Upper lobe of left lung (tissue), 6 donors: ENCODE measurements at regions not wholly inside any gene's neighbourhood (a gene's known extent, or its start where the extent isn't known, plus 50 kb on each side); places are given as distances from the start of the nearest gene placed in this dataset.

Source experiments
- ATAC-seq, 2 donors: fragments of 200-7000 bp; cut with Tn5 transposase; one replicate each; pipeline ENCODE4 v1.9.1; 2022; ENCODE audit warnings: mild to moderate bottlenecking in 2 of 2, moderate library complexity in 2 of 2; ENCODE audit not compliant: low FRiP score in 2 of 2
- DNase-seq, 2 donors: peaks; one replicate each; pipeline ENCODE4 v3.0.0-alpha.2; 2019 to 2020
- H3K27ac ChIP-seq, 4 donors: fragments of 200-600 bp; sonication (generic); one replicate each; pipeline ENCODE4 v1.5.1; 2016 to 2019
- H3K27me3 ChIP-seq, 4 donors: fragments of 200-600 bp; sonication (generic); one replicate each; pipeline ENCODE4 v1.5.1; 2017 to 2019
- H3K36me3 ChIP-seq, 4 donors: fragments of 200-600 bp; sonication (generic); one replicate each; pipeline ENCODE4 v1.5.1; 2016 to 2019
- H3K4me1 ChIP-seq, 4 donors: fragments of 200-600 bp; sonication (generic); one replicate each; pipeline ENCODE4 v1.5.1; 2018 to 2019
- H3K4me3 ChIP-seq, 4 donors: fragments of 200-600 bp; sonication (generic); one replicate each; pipeline ENCODE4 v1.5.1; 2017 to 2019; ENCODE audit warnings: mild to moderate bottlenecking in 2 of 4, moderate library complexity in 1 of 4
- H3K9me3 ChIP-seq, 4 donors: fragments of 200-600 bp; sonication (generic); one replicate each; pipeline ENCODE4 v1.5.1; 2018 to 2019
- EP300 ChIP-seq, 4 donors: sonication (generic); formaldehyde crosslinking; IDR thresholded peaks; one replicate each; pipeline ENCODE4 v1.5.1; 2017; ENCODE audit warnings: antibody characterized with exemption in 4 of 4, control low read depth in 2 of 4
- POLR2A ChIP-seq, 4 donors: fragments of 450-650 bp; IDR thresholded peaks; one replicate each; pipeline ENCODE4 v1.5.1; 2016 to 2017; ENCODE audit warnings: antibody characterized with exemption in 4 of 4, mild to moderate bottlenecking in 2 of 4
- POLR2AphosphoS5 ChIP-seq, 2 donors: sonication (generic); formaldehyde crosslinking; IDR thresholded peaks; one replicate each; pipeline ENCODE4 v1.5.1; 2017; ENCODE audit warnings: antibody characterized with exemption in 2 of 2
- WGBS, 2 donors: methylation state at CpG; one replicate each; pipeline ENCODE4 v1.1.5; 2017 to 2018; 5-methylcytosine and 5-hydroxymethylcytosine counted together
- TF ChIP-seq, protein P1 (sequence below), 6 experiments: fragments of 450-650 bp in 4 of 6; fragments of 200-600 bp in 2 of 6; sonication (generic) in 2 of 6; IDR thresholded peaks; one replicate each; pipeline ENCODE4 v1.5.1; 2016 to 2019; ENCODE audit warnings: antibody characterized with exemption in 6 of 6
- donor health status: DM: no; HTN: no; CAD: no; lungs with moderate emphysema.
- donor health status: DM: no; HTN: yes; CAD: no; lungs with severe emphysema.

DNA sequence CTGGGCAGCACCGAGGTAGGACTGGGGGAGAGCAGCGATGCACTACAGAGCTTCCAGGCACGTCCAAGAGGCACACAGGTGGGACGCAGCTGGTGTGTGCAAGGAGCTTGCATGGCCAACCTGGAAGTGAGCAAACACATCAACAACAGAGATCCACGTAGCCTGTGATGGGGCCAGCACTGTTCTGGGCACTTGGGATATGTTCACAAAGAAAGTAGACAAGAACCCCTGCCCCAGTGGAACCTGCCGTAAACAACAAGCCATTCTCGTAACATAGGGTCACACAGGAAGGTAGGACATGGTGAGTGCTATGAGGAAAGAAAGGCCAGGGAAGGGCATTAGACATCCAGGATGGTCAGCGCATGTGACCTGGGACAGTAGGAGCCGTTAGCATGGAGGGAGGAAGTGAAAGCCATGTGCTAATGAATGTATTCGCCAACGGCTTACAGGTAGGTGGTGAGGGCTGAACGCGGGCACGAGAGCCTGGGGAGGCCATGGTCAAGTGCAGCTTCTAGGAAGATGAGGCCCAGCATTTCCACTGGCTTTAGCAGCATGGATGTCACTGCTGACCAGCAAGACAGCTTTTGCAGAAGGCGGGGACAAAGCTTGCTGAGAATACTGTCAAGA lies 105.5 kb downstream of the TEX26 start:
- 88 to 89% methylated on average over 15 of the region's 15 CpGs for WGBS, 2 donors
- H3K36me3 ChIP-seq, result no peaks in the 10 kb centered on the region
- H3K27ac ChIP-seq, result no peak overlapping the region
- H3K27me3 ChIP-seq, result no peaks in the 10 kb centered on the region
- no peaks in the 10 kb centered on the region for H3K9me3 ChIP-seq
- ATAC-seq (no peak), DNase-seq (no peak)
- TF ChIP-seq POLR2AphosphoS5 (IDR thresholded peaks at IDR 0.05), result no peak
- TF ChIP-seq EP300 (IDR thresholded peaks at IDR 0.05), result no peak
- peaks cover 0 to 7% (median 0%) of the 10 kb centered on the region in 4 donors for H3K4me1 ChIP-seq
- H3K4me3 ChIP-seq, result no peak overlapping the region

GRCh38 chr13:31036731-31037695 lies 104.6 kb downstream of the TEX26 start:
- DNase-seq (no peak), ATAC-seq (no peak)
- no peak for TF ChIP-seq POLR2A (IDR thresholded peaks at IDR 0.05)
- TF ChIP-seq, protein P1, sequence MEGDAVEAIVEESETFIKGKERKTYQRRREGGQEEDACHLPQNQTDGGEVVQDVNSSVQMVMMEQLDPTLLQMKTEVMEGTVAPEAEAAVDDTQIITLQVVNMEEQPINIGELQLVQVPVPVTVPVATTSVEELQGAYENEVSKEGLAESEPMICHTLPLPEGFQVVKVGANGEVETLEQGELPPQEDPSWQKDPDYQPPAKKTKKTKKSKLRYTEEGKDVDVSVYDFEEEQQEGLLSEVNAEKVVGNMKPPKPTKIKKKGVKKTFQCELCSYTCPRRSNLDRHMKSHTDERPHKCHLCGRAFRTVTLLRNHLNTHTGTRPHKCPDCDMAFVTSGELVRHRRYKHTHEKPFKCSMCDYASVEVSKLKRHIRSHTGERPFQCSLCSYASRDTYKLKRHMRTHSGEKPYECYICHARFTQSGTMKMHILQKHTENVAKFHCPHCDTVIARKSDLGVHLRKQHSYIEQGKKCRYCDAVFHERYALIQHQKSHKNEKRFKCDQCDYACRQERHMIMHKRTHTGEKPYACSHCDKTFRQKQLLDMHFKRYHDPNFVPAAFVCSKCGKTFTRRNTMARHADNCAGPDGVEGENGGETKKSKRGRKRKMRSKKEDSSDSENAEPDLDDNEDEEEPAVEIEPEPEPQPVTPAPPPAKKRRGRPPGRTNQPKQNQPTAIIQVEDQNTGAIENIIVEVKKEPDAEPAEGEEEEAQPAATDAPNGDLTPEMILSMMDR (IDR thresholded peaks at IDR 0.05), result no peak
- no peak for TF ChIP-seq POLR2AphosphoS5 (IDR thresholded peaks at IDR 0.05)
- no peak for TF ChIP-seq EP300 (IDR thresholded peaks at IDR 0.05)
- H3K4me1 ChIP-seq, result peaks cover 0 to 7% (median 0%) of the 10 kb centered on the region in 4 donors
- H3K4me3 ChIP-seq, result no peak overlapping the region
- H3K27me3 ChIP-seq, result no peaks in the 10 kb centered on the region
- H3K9me3 ChIP-seq, result no peaks in the 10 kb centered on the region
- WGBS, 2 donors, result 76 to 79% methylated on average over 13 to 17 of the region's 17 CpGs
- no peaks in the 10 kb centered on the region for H3K36me3 ChIP-seq
- no peak overlapping the region for H3K27ac ChIP-seq

DNA sequence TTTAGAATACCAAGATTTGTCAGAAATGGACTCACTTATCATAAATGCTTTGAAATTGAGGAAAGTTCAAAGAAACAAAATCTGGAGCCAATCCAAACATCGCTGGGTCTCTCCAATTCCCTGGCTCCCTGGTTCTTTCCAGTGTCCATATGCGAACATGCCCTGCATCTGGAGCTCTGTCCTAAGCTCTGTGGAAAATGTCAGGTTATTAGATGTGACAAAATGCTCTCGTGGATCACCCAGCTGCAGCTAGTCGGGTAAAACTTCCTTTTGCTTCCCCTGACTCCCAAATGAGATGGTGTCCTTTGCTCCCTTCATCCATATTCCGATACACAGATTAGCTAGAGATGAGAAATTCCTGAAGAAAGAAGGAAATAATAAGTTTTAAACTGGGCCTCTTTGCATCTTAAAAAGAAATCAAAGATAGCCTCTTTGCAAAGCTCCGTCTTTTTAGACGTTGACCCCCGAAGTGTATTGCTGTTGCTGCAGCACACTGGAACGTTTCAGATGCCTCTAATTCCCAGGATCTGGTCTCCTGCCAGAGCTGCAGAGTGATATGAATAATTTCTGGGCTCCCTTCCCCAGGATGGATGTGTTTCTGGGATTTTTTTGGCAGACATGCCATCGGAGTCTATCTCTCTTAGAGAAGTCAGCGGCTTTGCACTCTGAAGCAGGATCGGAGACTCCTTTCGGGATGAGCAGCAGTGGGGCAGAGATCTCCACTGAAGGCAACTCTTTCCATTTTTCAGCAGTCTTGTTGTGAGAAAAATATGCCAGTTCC lies 102.9 kb downstream of the TEX26 start:
- WGBS, 2 donors, result 74 to 78% methylated on average over 13 of the region's 13 CpGs
- ATAC-seq (peak in 1 of 2 donors; percentile 68), DNase-seq (no peak)
- Histone ChIP-seq H3K36me3 (no peaks in the 10 kb centered on the region), H3K4me1 (peaks cover 0 to 7% (median 0%) of the 10 kb centered on the region in 4 donors), H3K4me3 (no peak overlapping the region), H3K27ac (no peak overlapping the region), H3K9me3 (no peaks in the 10 kb centered on the region), H3K27me3 (no peaks in the 10 kb centered on the region)
- TF ChIP-seq, protein P1 (IDR thresholded peaks at IDR 0.05), result no peak
- TF ChIP-seq EP300 (IDR thresholded peaks at IDR 0.05) (no peak), POLR2A (IDR thresholded peaks at IDR 0.05) (no peak), POLR2AphosphoS5 (IDR thresholded peaks at IDR 0.05) (no peak)

- TF ChIP-seq, protein P1 (IDR thresholded peaks at IDR 0.05), result no peak
- TF ChIP-seq EP300 (IDR thresholded peaks at IDR 0.05) (no peak), POLR2A (IDR thresholded peaks at IDR 0.05) (no peak), POLR2AphosphoS5 (IDR thresholded peaks at IDR 0.05) (no peak)
- ATAC-seq, result no peak
- Histone ChIP-seq H3K4me1 (no peaks in the 10 kb centered on the region), H3K27me3 (no peaks in the 10 kb centered on the region), H3K27ac (no peak overlapping the region), H3K4me3 (no peak overlapping the region), H3K36me3 (no peaks in the 10 kb centered on the region), H3K9me3 (no peaks in the 10 kb centered on the region)
- DNase-seq, result peak in 1 of 2 donors; percentile 56
- WGBS, 2 donors, result 84 to 89% methylated on average over 13 of the region's 13 CpGs
Measured at GRCh38 chr13:31032528-31033113, 100.2 kb downstream of the TEX26 start.
